ENCODE measurements at regions not wholly inside any gene's neighbourhood (a gene's known extent, or its start where the extent isn't known, plus 50 kb on each side); places are given as distances from the start of the nearest gene placed in this dataset.

DNA sequence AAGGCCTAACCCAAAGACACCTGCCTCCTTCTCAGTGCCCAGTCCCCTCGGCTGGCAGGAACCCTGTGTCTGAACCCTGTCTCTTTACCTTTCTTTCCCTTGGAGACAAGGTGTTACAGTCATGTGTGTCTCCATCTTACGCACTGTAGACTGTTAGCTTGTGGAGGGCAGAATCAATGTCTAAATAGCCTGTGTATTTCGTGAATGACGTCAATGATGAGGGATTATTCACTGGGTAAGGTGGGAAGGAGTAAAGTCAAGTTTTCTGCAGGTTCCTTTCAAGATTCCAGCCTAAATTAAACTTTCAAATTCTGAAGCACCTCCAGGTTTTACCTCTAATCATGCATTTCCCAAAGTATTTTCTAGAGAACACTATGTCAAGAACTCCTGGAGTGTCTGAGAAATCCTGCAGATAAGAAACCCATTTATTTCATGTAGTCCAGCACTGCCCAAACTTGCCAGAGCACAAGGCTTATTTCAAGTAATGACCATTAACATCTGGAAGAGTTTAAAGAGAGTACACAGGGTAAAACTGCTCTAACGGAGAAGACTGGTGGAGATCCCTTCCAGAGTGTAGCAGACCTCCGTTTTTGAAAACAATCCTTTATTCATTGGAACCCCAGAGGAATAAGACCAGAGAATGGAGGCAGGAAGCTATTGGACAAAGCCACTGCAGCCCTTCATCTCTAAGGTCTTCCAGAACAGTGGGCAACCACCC is 72.8 kb downstream of the KCNF1 start:
- ATAC-seq (ENCODE audit: low read depth) (no peak), DNase-seq (no peak)
- Histone ChIP-seq H3K27ac (ENCODE audit: insufficient read depth, low read length) (no peak overlapping the region), H3K14ac (replicated peaks; ENCODE audit: low read depth, low read length) (no peak overlapping the region), H4K20me1 (ENCODE audit: insufficient read depth, low read length) (no peaks in the 10 kb centered on the region), H3K27me3 (ENCODE audit: control insufficient read depth, insufficient read depth, low read length) (no peaks in the 10 kb centered on the region; the same call in 1 of the 2 replicates), H3K4ac (ENCODE audit: low read depth, low read length) (0 out of 2 replicates have a peak overlapping the region, but pooled peaks have one; percentile 57), H3K9me1 (ENCODE audit: insufficient read depth, low read length) (peaks cover 6% of the 10 kb centered on the region; the same call in 1 of the 2 replicates), H3K4me1 (ENCODE audit: control insufficient read depth, insufficient read depth, low read length) (peaks cover 9% of the 10 kb centered on the region; the same call in 1 of the 2 replicates), H2BK20ac (ENCODE audit: low read depth, low read length) (no peak overlapping the region), H4K8ac (ENCODE audit: low read depth in 2 of 2, low read length in 2 of 2) (no peak overlapping the region), H2BK15ac (ENCODE audit: low read depth, low read length) (no peak overlapping the region), H3K36me3 (ENCODE audit: control insufficient read depth, insufficient read depth, low read length) (no peaks in the 10 kb centered on the region), H3K9ac (ENCODE audit: low read depth, low read length) (no peak overlapping the region), H3K4me2 (ENCODE audit: low read depth, low read length) (no peak overlapping the region), H2AK5ac (ENCODE audit: low read depth, low read length) (no peak overlapping the region), H2AFZ (replicated peaks; ENCODE audit: low read length, poor library complexity) (no peak overlapping the region), H2BK120ac (ENCODE audit: low read depth, low read length) (peak overlapping the region; percentile 91; the same call in 1 of the 2 replicates), H4K5ac (ENCODE audit: low read depth, low read length) (no peak overlapping the region), H3K9me3 (ENCODE audit: control insufficient read depth, insufficient read depth, low read length) (no peaks in the 10 kb centered on the region), H3K18ac (ENCODE audit: low read depth, low read length) (no peak overlapping the region), H3K4me3 (ENCODE audit: insufficient read depth, low read depth, low read length) (no peak overlapping the region), H2AK9ac (replicated peaks; ENCODE audit: low read depth, low read length, poor library complexity) (no peak overlapping the region), H3K79me1 (ENCODE audit: low read depth in 1 of 2, low read length in 2 of 2) (no peaks in the 10 kb centered on the region), H3K23ac (ENCODE audit: low read depth, low read length) (no peak overlapping the region), H2BK5ac (ENCODE audit: low read depth, low read length, poor library complexity, severe bottlenecking) (no peak overlapping the region), H4K91ac (ENCODE audit: insufficient read depth, low read depth, low read length) (no peak overlapping the region), H3K56ac (ENCODE audit: extremely low read depth, insufficient read depth, low read length) (no peak overlapping the region)
- ChIA-PET CTCF (no interaction called here), POLR2A (ENCODE audit: unreplicated experiment) (no interaction called here)
- BruUV-seq (replicated peaks), result no TSS peak
- no peak for TF ChIP-seq RCOR1 (IDR thresholded peaks at IDR 0.05; ENCODE audit: insufficient replicate concordance, low read length)
- no peak for TF ChIP-seq USF2 (IDR thresholded peaks at IDR 0.05; ENCODE audit: low read depth, low read length)
- TF ChIP-seq MXI1 (IDR thresholded peaks at IDR 0.05; ENCODE audit: borderline replicate concordance, low read depth, low read length), result no peak
- no peak for TF ChIP-seq CTCF (conservative IDR thresholded peaks at IDR 0.05; ENCODE audit: low read depth, low read length)
- TF ChIP-seq SMC3 (IDR thresholded peaks at IDR 0.05; ENCODE audit: low read depth, low read length), result no peak
- TF ChIP-seq CEBPB (IDR thresholded peaks at IDR 0.05; ENCODE audit: low read depth, low read length), result no peak
- no peak for TF ChIP-seq ELK1 (IDR thresholded peaks at IDR 0.05; ENCODE audit: borderline replicate concordance, low read depth, low read length)
- dilution Hi-C loops (cut with HindIII; ENCODE audit: low sequenced_read_pairs, unreplicated experiment) (no loop called here), in situ Hi-C loops (cut with MboI; ENCODE audit: low sequenced_read_pairs) (no loop called here), intact Hi-C loops (cut with micrococcal nuclease) (no loop called here)
- WGBS, 2 experiments (ENCODE audit: extremely low coverage in 2 of 2, insufficient read length in 1 of 2), result 92% methylated on average over 2 of the region's 6 CpGs; no CpG with 5 or more reads in 1 of the 2 experiments
